HAP-1 (cell line): ENCODE measurements at regions not wholly inside any gene's neighbourhood (a gene's known extent, or its start where the extent isn't known, plus 50 kb on each side); places are given as distances from the start of the nearest gene placed in this dataset.
"Not testable (repeated sequence)": the region's sequence is repeated elsewhere in the genome, so short reads cannot be mapped to it uniquely, and the experiment has no call there.

Experiments used
- DNase-seq, 2 experiments: peaks; one replicate each; pipeline ENCODE4 v3.0.0-alpha.2; 2016 to 2020; ENCODE audit warnings: low spot score in 2 of 2
- H3K27me3 ChIP-seq: fragments of 250-450 bp; sonication (Bioruptor Pico); 2 replicates; pipeline ENCODE4 v1.5.1; 2020; ENCODE audit warnings: low read depth, mild to moderate bottlenecking, moderate library complexity
- H3K36me3 ChIP-seq: fragments of 250-450 bp; sonication (Bioruptor Pico); replicated peaks from 2 replicates; pipeline ENCODE4 v1.5.1; 2020; ENCODE audit warnings: mild to moderate bottlenecking
- H3K4me1 ChIP-seq: fragments of 250-450 bp; sonication (Bioruptor Pico); 2 replicates; pipeline ENCODE4 v1.5.1; 2020; ENCODE audit warnings: mild to moderate bottlenecking
- H3K4me3 ChIP-seq: fragments of 250-450 bp; sonication (Bioruptor Pico); 2 replicates; pipeline ENCODE4 v1.5.1; 2020; ENCODE audit warnings: mild to moderate bottlenecking, moderate library complexity
- H3K9me3 ChIP-seq: fragments of 250-450 bp; sonication (Bioruptor Pico); 2 replicates; pipeline ENCODE4 v1.5.1; 2020; ENCODE audit warnings: mild to moderate bottlenecking, moderate library complexity
- in situ Hi-C: fragments of 300-500 bp; cut with MboI; formaldehyde crosslinking; loops from 3 replicates; pipeline ENCODE4 v1.14.3; 2020; ENCODE audit warnings: low sequenced_read_pairs, inconsistent platforms, mixed read lengths

DNA sequence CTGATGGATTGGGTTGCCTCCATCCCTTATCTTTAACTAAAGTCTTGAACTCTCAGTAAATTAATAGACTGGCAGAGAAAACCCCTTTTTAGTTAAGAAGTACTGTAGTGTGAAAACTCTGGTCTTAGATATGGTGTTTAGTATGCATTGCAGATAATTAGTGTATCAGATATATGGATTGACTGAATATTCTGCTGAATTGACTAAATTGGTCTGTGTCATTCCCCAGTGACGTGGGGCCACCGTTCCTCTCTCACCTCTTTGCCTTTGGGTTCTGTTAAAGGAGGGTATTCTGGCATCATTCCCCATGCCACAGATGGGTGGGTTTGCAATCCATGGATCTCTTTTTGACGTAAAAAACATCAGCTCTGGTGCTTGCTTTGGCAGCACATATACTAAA is 67.1 kb upstream of the XPO1 start:
- no peaks in the 10 kb centered on the region for H3K9me3 ChIP-seq
- no peak overlapping the region for H3K4me3 ChIP-seq
- DNase-seq: no peak
- in situ Hi-C loops: no loop called here
- no peaks in the 10 kb centered on the region for H3K27me3 ChIP-seq
- no peaks in the 10 kb centered on the region for H3K4me1 ChIP-seq
- no peaks in the 10 kb centered on the region for H3K36me3 ChIP-seq

DNA sequence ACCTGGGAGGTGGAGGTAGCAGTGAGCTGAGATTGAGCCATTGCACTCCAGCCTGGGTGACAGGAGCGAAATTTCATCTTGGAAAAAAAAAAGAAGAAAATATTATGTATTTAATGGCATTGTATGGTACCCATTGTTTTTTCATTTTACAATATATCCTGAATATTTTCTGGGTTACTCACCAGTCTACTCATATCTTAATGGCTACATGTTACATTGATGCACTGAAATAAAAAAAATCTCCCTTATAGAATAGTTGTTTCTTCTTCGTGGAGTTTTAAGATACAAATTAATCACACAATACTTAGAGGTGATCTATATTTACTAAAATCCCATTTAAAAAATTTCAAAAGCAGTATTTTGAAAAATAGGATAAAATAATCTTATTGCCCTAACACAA is 66.3 kb upstream of the XPO1 start:
- H3K4me3 ChIP-seq: no peak overlapping the region
- in situ Hi-C loops: no loop called here
- H3K27me3 ChIP-seq: no peaks in the 10 kb centered on the region
- no peaks in the 10 kb centered on the region for H3K4me1 ChIP-seq
- no peaks in the 10 kb centered on the region for H3K36me3 ChIP-seq
- no peak for DNase-seq
- no peaks in the 10 kb centered on the region for H3K9me3 ChIP-seq

GRCh38 chr2:61598515-61599156 is 60.5 kb upstream of the XPO1 start:
- H3K9me3 ChIP-seq, H3K36me3 ChIP-seq, DNase-seq, H3K27me3 ChIP-seq, H3K4me3 ChIP-seq, in situ Hi-C loops: not testable (repeated sequence)
- peaks cover 12% of the 10 kb centered on the region for H3K4me1 ChIP-seq

DNA sequence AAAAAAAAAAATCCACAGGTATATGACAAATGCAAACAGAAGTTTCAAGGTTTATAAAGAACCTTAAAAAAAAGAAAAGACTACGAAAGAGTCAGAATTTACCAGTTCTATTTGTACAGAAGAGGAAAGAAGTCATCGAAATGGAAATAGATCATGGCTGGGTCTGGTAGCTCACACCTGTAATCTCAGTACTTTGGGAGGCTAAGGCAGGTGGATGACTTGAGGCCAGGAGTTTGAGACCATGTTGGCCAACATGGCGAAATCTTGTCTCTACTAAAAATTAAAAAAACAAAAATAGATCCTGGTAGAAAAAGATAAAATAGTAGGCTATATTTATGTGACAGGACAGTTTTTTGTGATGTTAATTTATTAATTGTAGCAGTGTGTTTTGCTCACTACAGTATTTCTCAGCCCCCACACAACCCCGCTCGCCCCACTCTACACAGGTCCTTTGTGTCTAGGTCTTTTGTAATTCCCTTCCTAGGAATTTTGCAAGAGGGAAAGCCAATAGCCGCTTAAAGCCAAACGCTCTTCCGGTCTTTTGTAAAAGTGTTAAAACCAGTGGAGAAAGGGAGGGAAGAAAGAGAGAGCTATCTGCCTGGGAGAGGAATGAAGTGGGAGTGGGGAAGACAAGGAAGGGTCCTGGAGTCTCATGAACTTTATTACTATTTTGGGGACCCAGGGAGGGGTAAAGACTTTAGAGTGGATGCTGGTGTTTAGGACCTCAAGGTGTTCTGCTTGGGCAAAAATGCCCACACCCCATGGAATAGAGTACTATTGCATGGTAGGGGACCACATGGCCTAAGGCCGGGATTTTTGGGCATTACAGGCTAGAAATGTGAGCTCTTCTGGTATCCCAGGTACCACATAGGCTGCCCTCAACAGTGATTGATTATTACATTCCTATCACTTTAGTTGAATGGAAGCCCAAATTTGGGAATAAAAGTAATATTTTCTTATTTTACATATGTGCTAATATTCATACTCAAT is 59.4 kb upstream of the XPO1 start:
- Histone ChIP-seq H3K9me3 (no peaks in the 10 kb centered on the region; the same call in none of the 2 replicates), H3K36me3 (no peaks in the 10 kb centered on the region), H3K4me1 (peaks cover 12% of the 10 kb centered on the region), H3K27me3 (no peaks in the 10 kb centered on the region), H3K4me3 (no peak overlapping the region)
- peak; percentile 67 to 88 for DNase-seq
- in situ Hi-C loops: no loop called here

GRCh38 chr2:61594201-61594600 is 56.0 kb upstream of the XPO1 start:
- H3K27me3 ChIP-seq, in situ Hi-C loops, DNase-seq, H3K9me3 ChIP-seq, H3K36me3 ChIP-seq, H3K4me3 ChIP-seq: not testable (repeated sequence)
- peaks cover 12% of the 10 kb centered on the region for H3K4me1 ChIP-seq

GRCh38 chr2:61593648-61594047 is 55.5 kb upstream of the XPO1 start:
- H3K4me1 ChIP-seq: peaks cover 12% of the 10 kb centered on the region
- H3K36me3 ChIP-seq, in situ Hi-C loops, DNase-seq, H3K9me3 ChIP-seq, H3K4me3 ChIP-seq, H3K27me3 ChIP-seq: not testable (repeated sequence)

DNA sequence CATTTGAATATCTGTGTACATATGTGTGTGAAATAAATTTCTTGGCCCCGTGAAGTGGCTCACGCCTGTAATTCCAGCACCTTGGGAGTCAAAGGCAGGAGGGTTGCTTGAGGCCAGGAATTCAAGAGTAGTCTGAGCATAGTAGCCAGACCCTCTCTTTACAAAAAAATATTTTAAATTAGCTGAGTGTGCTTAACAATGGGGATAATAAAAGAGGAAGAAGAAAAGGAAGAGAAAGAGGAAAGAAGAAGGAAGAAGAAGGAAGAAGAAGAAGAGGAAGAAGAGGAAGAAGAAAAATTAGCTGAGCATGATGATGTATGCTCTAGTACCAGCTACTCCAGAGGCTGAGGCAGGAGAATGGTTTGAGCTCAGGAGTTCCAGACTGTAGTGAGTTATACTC is 52.1 kb upstream of the XPO1 start:
- no peaks in the 10 kb centered on the region for H3K27me3 ChIP-seq
- no peaks in the 10 kb centered on the region; the same call in 1 of the 2 replicates for H3K9me3 ChIP-seq
- no peaks in the 10 kb centered on the region for H3K36me3 ChIP-seq
- in situ Hi-C loops: no loop called here
- no peak overlapping the region for H3K4me3 ChIP-seq
- DNase-seq: no peak
- peaks cover 6% of the 10 kb centered on the region for H3K4me1 ChIP-seq

DNA sequence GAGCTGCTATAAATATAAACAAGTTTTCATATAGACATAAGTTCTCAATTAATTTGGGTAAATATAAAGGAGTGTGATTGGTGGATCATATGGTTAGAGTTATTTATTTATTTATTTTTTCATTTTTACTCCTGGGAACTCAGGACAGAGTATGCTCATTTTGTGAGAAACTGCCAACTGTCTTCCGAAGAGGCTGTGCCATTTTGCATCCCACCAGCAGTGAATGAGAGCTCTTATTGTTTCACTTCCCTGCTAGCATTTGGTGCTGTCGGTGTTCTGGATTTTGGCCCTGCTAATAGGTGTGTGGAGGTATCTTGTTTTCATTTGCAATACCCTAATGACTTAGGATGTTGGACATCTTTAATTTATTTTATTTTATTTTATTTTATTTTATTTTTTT is 50.4 kb upstream of the XPO1 start:
- Histone ChIP-seq H3K27me3 (no peaks in the 10 kb centered on the region), H3K36me3 (no peaks in the 10 kb centered on the region), H3K9me3 (no peaks in the 10 kb centered on the region; the same call in 1 of the 2 replicates), H3K4me1 (peaks cover 6% of the 10 kb centered on the region), H3K4me3 (no peak overlapping the region)
- DNase-seq: no peak
- in situ Hi-C loops: no loop called here
